OCI-LY3 (cell line): ENCODE measurements at regions not wholly inside any gene's neighbourhood (a gene's known extent, or its start where the extent isn't known, plus 50 kb on each side); places are given as distances from the start of the nearest gene placed in this dataset.

Source experiments
- EZH2phosphoT487 ChIP-seq: fragments of 200-600 bp; shearing (Covaris generic); IDR thresholded peaks from 2 replicates; pipeline ENCODE4 v1.6.1; 2018; ENCODE audit warnings: antibody characterized with exemption, mixed run types, low read depth
- TF ChIP-seq, protein P1 (sequence below): fragments of 200-600, 300-600 bp; sonication (generic); IDR thresholded peaks from 2 replicates; pipeline ENCODE4 v1.5.1; 2014; ENCODE audit warnings: antibody characterized with exemption, low read length, low read depth

DNA sequence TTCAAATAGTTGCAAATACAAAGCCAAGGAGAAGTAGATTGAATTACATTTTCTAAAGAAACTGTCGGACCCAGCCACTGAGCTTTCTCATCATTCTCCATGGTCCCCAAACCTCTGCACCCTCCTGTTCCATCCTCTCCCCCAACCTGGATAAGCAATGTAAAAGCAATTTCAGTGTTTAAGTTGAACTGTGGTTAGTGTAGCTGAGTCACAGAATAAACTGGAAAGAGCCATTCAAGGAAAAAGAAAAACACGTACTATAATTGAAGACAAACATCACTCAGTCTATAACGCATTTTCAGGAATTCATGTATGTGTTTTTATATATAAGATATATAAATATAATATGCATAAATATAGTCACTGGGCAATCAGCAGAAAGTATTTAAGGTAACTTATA, 54.1 kb upstream of the TMEM161B start:
- TF ChIP-seq, protein P1, sequence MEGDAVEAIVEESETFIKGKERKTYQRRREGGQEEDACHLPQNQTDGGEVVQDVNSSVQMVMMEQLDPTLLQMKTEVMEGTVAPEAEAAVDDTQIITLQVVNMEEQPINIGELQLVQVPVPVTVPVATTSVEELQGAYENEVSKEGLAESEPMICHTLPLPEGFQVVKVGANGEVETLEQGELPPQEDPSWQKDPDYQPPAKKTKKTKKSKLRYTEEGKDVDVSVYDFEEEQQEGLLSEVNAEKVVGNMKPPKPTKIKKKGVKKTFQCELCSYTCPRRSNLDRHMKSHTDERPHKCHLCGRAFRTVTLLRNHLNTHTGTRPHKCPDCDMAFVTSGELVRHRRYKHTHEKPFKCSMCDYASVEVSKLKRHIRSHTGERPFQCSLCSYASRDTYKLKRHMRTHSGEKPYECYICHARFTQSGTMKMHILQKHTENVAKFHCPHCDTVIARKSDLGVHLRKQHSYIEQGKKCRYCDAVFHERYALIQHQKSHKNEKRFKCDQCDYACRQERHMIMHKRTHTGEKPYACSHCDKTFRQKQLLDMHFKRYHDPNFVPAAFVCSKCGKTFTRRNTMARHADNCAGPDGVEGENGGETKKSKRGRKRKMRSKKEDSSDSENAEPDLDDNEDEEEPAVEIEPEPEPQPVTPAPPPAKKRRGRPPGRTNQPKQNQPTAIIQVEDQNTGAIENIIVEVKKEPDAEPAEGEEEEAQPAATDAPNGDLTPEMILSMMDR: no peak
- no peak for TF ChIP-seq EZH2phosphoT487
